IMR-90 (cell line): ENCODE measurements at regions not wholly inside any gene's neighbourhood (a gene's known extent, or its start where the extent isn't known, plus 50 kb on each side); places are given as distances from the start of the nearest gene placed in this dataset.

Source experiments
- ATAC-seq: fragments of 200-7000 bp; cut with Tn5 transposase; 2 replicates; pipeline ENCODE4 v1.9.1; 2020; ENCODE audit warnings: low read depth, mild to moderate bottlenecking, moderate library complexity
- BruUV-seq: library from RNA; stranded (reverse); fragments of 400-500 nt; replicated peaks from 2 replicates; lab custom pipeline; 2021; lab: Mats Ljungman, UMichigan
- CTCF ChIA-PET: fragments of 300-600 bp; formaldehyde crosslinking; extraction: SDS; loops from one replicate; lab custom pipeline; 2021; ENCODE audit warnings: antibody characterized with exemption; lab: Yijun Ruan, JAX
- POLR2A ChIA-PET: fragments of 300-600 bp; sonication (Branson Sonifier 250); formaldehyde crosslinking; loops from one replicate; lab custom pipeline; 2022; ENCODE audit warnings: antibody characterized with exemption; ENCODE audit not compliant: unreplicated experiment; lab: Charles Lee
- DNase-seq: peaks from one replicate; pipeline ENCODE4 v3.0.0; 2013
- H2AFZ ChIP-seq: replicated peaks from 2 replicates; pipeline ENCODE3; 2013; ENCODE audit warnings: low read length, mild to moderate bottlenecking; ENCODE audit not compliant: poor library complexity
- H2AK5ac ChIP-seq: 2 replicates; pipeline ENCODE4 v1.6.1; 2013; ENCODE audit warnings: low read depth, low read length, inconsistent platforms
- H2AK9ac ChIP-seq: replicated peaks from 2 replicates; pipeline ENCODE3; 2013; ENCODE audit warnings: mild to moderate bottlenecking, low read depth, low read length, moderate library complexity; ENCODE audit not compliant: poor library complexity
- H2BK120ac ChIP-seq: 2 replicates; pipeline ENCODE4 v1.6.1; 2013; ENCODE audit warnings: low read depth, low read length, inconsistent platforms
- H2BK15ac ChIP-seq: 3 replicates; pipeline ENCODE4 v1.6.1; 2013; ENCODE audit warnings: low read depth, low read length, inconsistent platforms
- H2BK20ac ChIP-seq: 2 replicates; pipeline ENCODE4 v1.6.1; 2013; ENCODE audit warnings: low read depth, mild to moderate bottlenecking, inconsistent platforms, low read length, moderate library complexity
- H2BK5ac ChIP-seq: 2 replicates; pipeline ENCODE4 v1.6.1; 2013; ENCODE audit warnings: mild to moderate bottlenecking, low read depth, low read length, inconsistent platforms; ENCODE audit not compliant: poor library complexity, severe bottlenecking
- H3K14ac ChIP-seq: replicated peaks from 2 replicates; pipeline ENCODE4 v1.6.1; 2013; ENCODE audit warnings: low read depth, low read length, inconsistent platforms
- H3K18ac ChIP-seq: 2 replicates; pipeline ENCODE4 v1.6.1; 2013; ENCODE audit warnings: low read depth, low read length, control low read depth
- H3K23ac ChIP-seq: 2 replicates; pipeline ENCODE4 v1.6.1; 2013; ENCODE audit warnings: low read depth, low read length, inconsistent platforms
- H3K27ac ChIP-seq: 2 replicates; pipeline ENCODE4 v1.5.1; 2013; ENCODE audit warnings: mild to moderate bottlenecking, control low read depth, low read length; ENCODE audit not compliant: insufficient read depth
- H3K27me3 ChIP-seq: 2 replicates; pipeline ENCODE4 v1.6.1; 2013; ENCODE audit warnings: low read length; ENCODE audit not compliant: control insufficient read depth, insufficient read depth
- H3K36me3 ChIP-seq: 2 replicates; pipeline ENCODE4 v1.6.1; 2013; ENCODE audit warnings: low read length, mixed read lengths; ENCODE audit not compliant: control insufficient read depth, insufficient read depth
- H3K4ac ChIP-seq: 2 replicates; pipeline ENCODE4 v1.6.1; 2013; ENCODE audit warnings: low read depth, low read length, inconsistent platforms
- H3K4me1 ChIP-seq: 2 replicates; pipeline ENCODE4 v1.6.1; 2013; ENCODE audit warnings: low read length, mixed read lengths; ENCODE audit not compliant: control insufficient read depth, insufficient read depth
- H3K4me2 ChIP-seq: 2 replicates; pipeline ENCODE4 v1.6.1; 2013; ENCODE audit warnings: low read depth, mild to moderate bottlenecking, control low read depth, low read length, moderate library complexity
- H3K4me3 ChIP-seq: 2 replicates; pipeline ENCODE4 v1.5.1; 2013; ENCODE audit warnings: low read depth, mild to moderate bottlenecking, control low read depth, low read length, moderate library complexity; ENCODE audit not compliant: insufficient read depth
- H3K56ac ChIP-seq: 2 replicates; pipeline ENCODE4 v1.6.1; 2013; ENCODE audit warnings: low read length, inconsistent platforms; ENCODE audit not compliant: insufficient read depth; ENCODE audit errors: extremely low read depth
- H3K79me1 ChIP-seq, 2 experiments: 2 replicates each; pipeline ENCODE4 v1.6.1; 2013; ENCODE audit warnings: low read length in 2 of 2, inconsistent platforms in 1 of 2, low read depth in 1 of 2
- H3K9ac ChIP-seq: 2 replicates; pipeline ENCODE4 v1.6.1; 2013; ENCODE audit warnings: low read depth, low read length, control low read depth
- H3K9me1 ChIP-seq: 2 replicates; pipeline ENCODE4 v1.6.1; 2013; ENCODE audit warnings: low read length, inconsistent platforms; ENCODE audit not compliant: insufficient read depth
- H3K9me3 ChIP-seq: 2 replicates; pipeline ENCODE4 v1.6.1; 2013; ENCODE audit warnings: low read length; ENCODE audit not compliant: control insufficient read depth, insufficient read depth
- H4K20me1 ChIP-seq: 2 replicates; pipeline ENCODE4 v1.6.1; 2013; ENCODE audit warnings: low read length, inconsistent platforms; ENCODE audit not compliant: insufficient read depth
- H4K5ac ChIP-seq: 2 replicates; pipeline ENCODE4 v1.6.1; 2013; ENCODE audit warnings: mild to moderate bottlenecking, low read depth, low read length, control low read depth
- H4K8ac ChIP-seq, 2 experiments: 2 replicates each; pipeline ENCODE4 v1.6.1; 2013; ENCODE audit warnings: low read depth in 2 of 2, low read length in 2 of 2, control low read depth in 1 of 2, inconsistent platforms in 1 of 2
- H4K91ac ChIP-seq: 2 replicates; pipeline ENCODE4 v1.6.1; 2013; ENCODE audit warnings: low read depth, low read length, inconsistent platforms; ENCODE audit not compliant: insufficient read depth
- CEBPB ChIP-seq: IDR thresholded peaks from 2 replicates; pipeline ENCODE4 v1.6.1; 2012; ENCODE audit warnings: low read depth, low read length, improper control_type of control experiment
- FOS ChIP-seq: fragments of 150-350 bp; IDR thresholded peaks from 2 replicates; pipeline ENCODE4 v1.6.1; 2016; ENCODE audit warnings: low read depth, low read length
- MAFK ChIP-seq: IDR thresholded peaks from 2 replicates; pipeline ENCODE4 v1.6.1; 2012; ENCODE audit warnings: low read depth, low read length, improper control_type of control experiment
- MAZ ChIP-seq: IDR thresholded peaks from 2 replicates; pipeline ENCODE4 v1.6.1; 2012; ENCODE audit warnings: low read depth, mild to moderate bottlenecking, low read length, improper control_type of control experiment, moderate library complexity, borderline replicate concordance
- MXI1 ChIP-seq: IDR thresholded peaks from 2 replicates; pipeline ENCODE4 v1.6.1; 2012; ENCODE audit warnings: low read depth, mild to moderate bottlenecking, low read length, moderate library complexity, borderline replicate concordance
- RCOR1 ChIP-seq: IDR thresholded peaks from 2 replicates; pipeline ENCODE4 v1.6.1; 2012; ENCODE audit warnings: mild to moderate bottlenecking, low read length, improper control_type of control experiment; ENCODE audit not compliant: insufficient replicate concordance
- dilution Hi-C: fragments of 300-500 bp; cut with HindIII; formaldehyde crosslinking; loops from one replicate; pipeline ENCODE4 v1.14.3; 2018; ENCODE audit warnings: low sequenced_read_pairs; ENCODE audit not compliant: unreplicated experiment
- in situ Hi-C: fragments of 300-500 bp; cut with MboI; formaldehyde crosslinking; loops from 3 replicates; pipeline ENCODE4 v1.14.3; 2019; ENCODE audit warnings: low sequenced_read_pairs, inconsistent platforms, mixed read lengths
- intact Hi-C: fragments of 100-400 bp; cut with micrococcal nuclease; formaldehyde crosslinking; loops from 2 replicates; pipeline ENCODE4 v1.10.0; 2022

DNA sequence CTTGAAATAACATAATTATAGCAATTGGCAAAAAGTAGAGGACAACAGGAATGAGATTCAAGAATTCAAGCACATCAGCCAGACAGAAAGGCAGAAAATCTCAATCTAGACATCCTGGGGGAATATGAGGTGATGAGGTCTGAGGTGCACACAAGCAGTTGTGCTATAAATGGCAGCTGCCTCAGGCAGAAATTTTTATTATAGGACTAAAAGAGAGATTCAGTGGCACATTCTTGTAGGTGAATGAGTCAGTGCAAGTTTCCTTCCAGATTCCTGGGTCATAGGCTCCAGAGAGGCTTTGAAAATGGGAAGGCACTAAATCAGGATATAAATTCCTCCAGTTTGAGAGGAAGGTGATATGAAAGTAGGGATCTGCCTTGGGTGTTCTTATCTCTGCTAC lies 127.2 kb upstream of the THSD7B start:
- Histone ChIP-seq H3K36me3 (no peaks in the 10 kb centered on the region), H3K23ac (no peak overlapping the region), H3K4me1 (no peaks in the 10 kb centered on the region), H3K4ac (no peak overlapping the region), H2BK120ac (no peak overlapping the region), H2BK5ac (no peak overlapping the region), H2BK20ac (no peak overlapping the region), H3K79me1 (no peaks in the 10 kb centered on the region), H2AK9ac (no peak overlapping the region), H3K27ac (no peak overlapping the region), H3K27me3 (no peaks in the 10 kb centered on the region), H3K4me2 (no peak overlapping the region), H4K5ac (no peak overlapping the region), H4K8ac (no peak overlapping the region), H2BK15ac (no peak overlapping the region), H2AK5ac (no peak overlapping the region), H3K4me3 (no peak overlapping the region), H4K20me1 (no peaks in the 10 kb centered on the region), H2AFZ (no peak overlapping the region), H3K56ac (no peak overlapping the region), H4K91ac (no peak overlapping the region), H3K18ac (no peak overlapping the region), H3K9me3 (peaks cover 12% of the 10 kb centered on the region), H3K14ac (no peak overlapping the region), H3K9ac (no peak overlapping the region), H3K9me1 (no peaks in the 10 kb centered on the region)
- intact Hi-C loops = no loop called here
- no TSS peak for BruUV-seq
- dilution Hi-C loops = no loop called here
- POLR2A ChIA-PET = no interaction called here
- ATAC-seq (no peak), DNase-seq (no peak)
- no peak for TF ChIP-seq MAFK
- TF ChIP-seq MAZ = no peak
- no peak for TF ChIP-seq CEBPB
- TF ChIP-seq MXI1 = no peak
- TF ChIP-seq FOS = no peak
- TF ChIP-seq RCOR1 = no peak
- in situ Hi-C loops = no loop called here
- CTCF ChIA-PET = no interaction called here
